CD4-positive, alpha-beta T cell (primary cell): ENCODE measurements at regions not wholly inside any gene's neighbourhood (a gene's known extent, or its start where the extent isn't known, plus 50 kb on each side); places are given as distances from the start of the nearest gene placed in this dataset.

ENCODE experiments used
- ATAC-seq: fragments of 200-7000 bp; cut with Tn5 transposase; one replicate; pipeline ENCODE4 v1.10.0; 2022; ENCODE audit warnings: mild to moderate bottlenecking; ENCODE audit not compliant: poor library complexity
- CTCF ChIA-PET: fragments of 350-600 bp; sonication (Branson Sonifier 250); formaldehyde crosslinking; loops from one replicate; lab custom pipeline; 2021; ENCODE audit warnings: antibody characterized with exemption, inconsistent platforms; lab: Charles Lee
- POLR2A ChIA-PET: fragments of 350-600 bp; sonication (Branson Sonifier 250); formaldehyde crosslinking; loops from one replicate; lab custom pipeline; 2021; ENCODE audit warnings: antibody characterized with exemption, inconsistent platforms; lab: Charles Lee
- DNase-seq, 14 experiments: peaks; one replicate each; pipeline ENCODE4 v3.0.0-alpha.2; 2013 to 2020; ENCODE audit warnings: mixed read lengths in 2 of 14
- H3K27ac ChIP-seq, 2 donors: one replicate each; pipeline versions ENCODE4 v1.5.1 to v1.7.0; 2013; ENCODE audit warnings: low read length in 2 of 2, low read depth in 1 of 2, mild to moderate bottlenecking in 1 of 2
- H3K27me3 ChIP-seq, 2 experiments: 1 replicate in 1 of 2; 2 replicates in 1 of 2; pipeline versions ENCODE4 v1.6.1 to v1.7.0; 2013; ENCODE audit warnings: low read length in 2 of 2, control low read depth in 1 of 2, mild to moderate bottlenecking in 1 of 2, moderate library complexity in 1 of 2; ENCODE audit not compliant: insufficient read depth in 2 of 2, control insufficient read depth in 1 of 2
- H3K36me3 ChIP-seq: one replicate; pipeline ENCODE4 v1.6.1; 2013; ENCODE audit warnings: low read length, control low read depth; ENCODE audit not compliant: insufficient read depth
- H3K4me1 ChIP-seq: one replicate; pipeline ENCODE4 v1.6.1; 2013; ENCODE audit warnings: low read length, control low read depth; ENCODE audit not compliant: insufficient read depth
- H3K4me3 ChIP-seq: one replicate; pipeline ENCODE4 v1.5.1; 2013; ENCODE audit warnings: mild to moderate bottlenecking, low read length, moderate library complexity
- H3K9me3 ChIP-seq, 2 experiments: 1 replicate in 1 of 2; 2 replicates in 1 of 2; pipeline versions ENCODE4 v1.6.1 to v1.7.0; 2013; ENCODE audit warnings: low read length in 2 of 2, mild to moderate bottlenecking in 2 of 2, control low read depth in 1 of 2, moderate library complexity in 1 of 2; ENCODE audit not compliant: control insufficient read depth in 1 of 2, insufficient read depth in 1 of 2
- H3K27ac Mint-ChIP-seq: one replicate; pipeline ENCODE4 v1.8.0; 2020; ENCODE audit warnings: mixed read lengths
- H3K27me3 Mint-ChIP-seq: one replicate; pipeline ENCODE4 v1.8.0; 2021; ENCODE audit warnings: mixed read lengths
- H3K36me3 Mint-ChIP-seq: one replicate; pipeline ENCODE4 v1.8.0; 2021; ENCODE audit warnings: low read depth, mixed read lengths
- H3K4me1 Mint-ChIP-seq: one replicate; pipeline ENCODE4 v1.8.0; 2021; ENCODE audit warnings: low read depth, mixed read lengths
- H3K4me3 Mint-ChIP-seq: one replicate; pipeline ENCODE4 v1.8.0; 2020; ENCODE audit warnings: mild to moderate bottlenecking, mixed read lengths
- H3K9me3 Mint-ChIP-seq: one replicate; pipeline ENCODE4 v1.8.0; 2020; ENCODE audit warnings: mixed read lengths
- CTCF ChIP-seq: fragments of 200-600 bp; IDR thresholded peaks from one replicate; pipeline ENCODE4 v1.8.0; 2022; ENCODE audit warnings: antibody characterized with exemption, mild to moderate bottlenecking
- intact Hi-C, 2 experiments: fragments of 100-400 bp; cut with DNase I in 1 of 2; cut with micrococcal nuclease in 1 of 2; formaldehyde crosslinking; loops; one replicate each; pipeline versions ENCODE4 v1.15.1 to v1.9.0; 2023 to 2025; cut with DNase I, micrococcal nuclease

- no peak for TF ChIP-seq CTCF
- ChIA-PET POLR2A (no interaction called here), CTCF (no interaction called here)
- no peak for DNase-seq
- Mint-ChIP-seq H3K4me3 (no peak overlapping the region), H3K27me3 (peaks cover 33% of the 10 kb centered on the region), H3K36me3 (no peaks in the 10 kb centered on the region), H3K27ac (no peak overlapping the region), H3K4me1 (no peaks in the 10 kb centered on the region), H3K9me3 (no peaks in the 10 kb centered on the region)
- Histone ChIP-seq H3K9me3 (no peaks in the 10 kb centered on the region), H3K4me1 (no peaks in the 10 kb centered on the region), H3K36me3 (no peaks in the 10 kb centered on the region), H3K27ac (no peak overlapping the region), H3K4me3 (no peak overlapping the region), H3K27me3 (no peaks in the 10 kb centered on the region)
- intact Hi-C loops = no loop called here
- no peak for ATAC-seq
Observed at GRCh38 chr10:129330211-129330610, 136.8 kb upstream of the MGMT start.

- no peak for ATAC-seq
- Mint-ChIP-seq H3K4me1 (no peaks in the 10 kb centered on the region), H3K4me3 (no peak overlapping the region), H3K36me3 (no peaks in the 10 kb centered on the region), H3K27me3 (peaks cover 30% of the 10 kb centered on the region), H3K27ac (no peak overlapping the region), H3K9me3 (no peaks in the 10 kb centered on the region)
- Histone ChIP-seq H3K9me3 (no peaks in the 10 kb centered on the region), H3K4me3 (no peak overlapping the region), H3K36me3 (no peaks in the 10 kb centered on the region), H3K4me1 (no peaks in the 10 kb centered on the region), H3K27ac (no peak overlapping the region), H3K27me3 (no peaks in the 10 kb centered on the region)
- ChIA-PET CTCF (interaction anchor here (1.1 kb wide), 1 partner anchor 299 kb away, joined by 4 read pairs; no protein-coding TSS in a partner anchor), POLR2A (no interaction called here)
- no peak for TF ChIP-seq CTCF
- intact Hi-C loops = no loop called here
- DNase-seq = no peak
Observed at GRCh38 chr10:129331207-129331838, 135.7 kb upstream of the MGMT start.

- Mint-ChIP-seq H3K4me1 (no peaks in the 10 kb centered on the region), H3K27ac (no peak overlapping the region), H3K36me3 (no peaks in the 10 kb centered on the region), H3K4me3 (no peak overlapping the region), H3K27me3 (peaks cover 25% of the 10 kb centered on the region), H3K9me3 (no peaks in the 10 kb centered on the region)
- intact Hi-C loops = loop anchor here (1.0 kb wide), 1 partner anchor 301 kb away; no protein-coding TSS in a partner anchor
- ChIA-PET POLR2A (no interaction called here), CTCF (interaction anchor here (1.1 kb wide), 1 partner anchor 300 kb away, joined by 4 read pairs; no protein-coding TSS in a partner anchor)
- no peak for DNase-seq
- H3K27ac ChIP-seq = no peak overlapping the region
- H3K4me1 ChIP-seq = no peaks in the 10 kb centered on the region
- H3K36me3 ChIP-seq = no peaks in the 10 kb centered on the region
- no peak for ATAC-seq
- no peaks in the 10 kb centered on the region for H3K9me3 ChIP-seq
- H3K27me3 ChIP-seq = no peaks in the 10 kb centered on the region
- no peak for TF ChIP-seq CTCF
- no peak overlapping the region for H3K4me3 ChIP-seq
Observed at GRCh38 chr10:129331839-129332220, 135.2 kb upstream of the MGMT start.
